CD4-positive, alpha-beta memory T cell (primary cell): ENCODE measurements at regions not wholly inside any gene's neighbourhood (a gene's known extent, or its start where the extent isn't known, plus 50 kb on each side); places are given as distances from the start of the nearest gene placed in this dataset.
"Not testable (repeated sequence)": the region's sequence is repeated elsewhere in the genome, so short reads cannot be mapped to it uniquely, and the experiment has no call there.

ENCODE experiments used
- CTCF ChIA-PET: fragments of 350-600 bp; sonication (Branson Sonifier 250); formaldehyde crosslinking; loops from one replicate; lab custom pipeline; 2021; ENCODE audit warnings: inconsistent platforms; ENCODE audit not compliant: partially characterized antibody; lab: Charles Lee
- POLR2A ChIA-PET: fragments of 350-600 bp; sonication (Branson Sonifier 250); formaldehyde crosslinking; loops from one replicate; lab custom pipeline; 2021; ENCODE audit not compliant: partially characterized antibody; lab: Charles Lee
- DNase-seq, 5 donors: peaks; one replicate each; pipeline versions ENCODE4 v3.0.0 to v3.0.0-alpha.2; 2020 to 2022; ENCODE audit warnings: mixed read lengths in 1 of 5
- H3K27ac ChIP-seq: one replicate; pipeline ENCODE4 v1.7.0; 2013; ENCODE audit warnings: low read depth, low read length
- H3K27me3 ChIP-seq: 2 replicates; pipeline ENCODE4 v1.7.0; 2013; ENCODE audit warnings: mild to moderate bottlenecking, low read length, moderate library complexity; ENCODE audit not compliant: insufficient read depth
- H3K36me3 ChIP-seq: 2 replicates; pipeline ENCODE4 v1.7.0; 2013; ENCODE audit warnings: mild to moderate bottlenecking, low read length, moderate library complexity; ENCODE audit not compliant: insufficient read depth
- H3K4me1 ChIP-seq: 2 replicates; pipeline ENCODE4 v1.7.0; 2013; ENCODE audit warnings: mild to moderate bottlenecking, low read length, moderate library complexity; ENCODE audit not compliant: insufficient read depth
- H3K4me3 ChIP-seq, 2 donors: one replicate each; pipeline ENCODE4 v1.7.0; 2013; ENCODE audit warnings: low read length in 2 of 2, mild to moderate bottlenecking in 1 of 2
- H3K9me3 ChIP-seq, 2 donors: one replicate each; pipeline ENCODE4 v1.7.0; 2013; ENCODE audit warnings: low read length in 2 of 2, control low read depth in 1 of 2; ENCODE audit not compliant: control insufficient read depth in 1 of 2
- H3K27ac Mint-ChIP-seq, 7 donors: one replicate each; pipeline ENCODE4 v1.8.0; 2020 to 2021; ENCODE audit warnings: mixed read lengths in 7 of 7, mild to moderate bottlenecking in 6 of 7, inconsistent platforms in 3 of 7, moderate library complexity in 3 of 7
- H3K27me3 Mint-ChIP-seq, 2 donors: one replicate each; pipeline ENCODE4 v1.8.0; 2020 to 2021; ENCODE audit warnings: mixed read lengths in 2 of 2
- H3K36me3 Mint-ChIP-seq, 2 donors: one replicate each; pipeline ENCODE4 v1.8.0; 2020 to 2021; ENCODE audit warnings: mixed read lengths in 2 of 2, inconsistent platforms in 1 of 2, mild to moderate bottlenecking in 1 of 2
- H3K4me1 Mint-ChIP-seq, 4 donors: one replicate each; pipeline ENCODE4 v1.8.0; 2020 to 2021; ENCODE audit warnings: mixed read lengths in 4 of 4, mild to moderate bottlenecking in 1 of 4
- H3K4me3 Mint-ChIP-seq, 8 donors: one replicate each; pipeline ENCODE4 v1.8.0; 2020 to 2021; ENCODE audit warnings: mixed read lengths in 8 of 8, mild to moderate bottlenecking in 7 of 8, moderate library complexity in 6 of 8, inconsistent platforms in 3 of 8
- H3K9me3 Mint-ChIP-seq, 8 donors: one replicate each; pipeline ENCODE4 v1.8.0; 2020 to 2021; ENCODE audit warnings: mixed read lengths in 8 of 8, mild to moderate bottlenecking in 5 of 8, inconsistent platforms in 3 of 8, moderate library complexity in 1 of 8
- intact Hi-C: fragments of 100-400 bp; cut with micrococcal nuclease; formaldehyde crosslinking; loops from one replicate; pipeline ENCODE4 v1.15.1; 2023

DNA sequence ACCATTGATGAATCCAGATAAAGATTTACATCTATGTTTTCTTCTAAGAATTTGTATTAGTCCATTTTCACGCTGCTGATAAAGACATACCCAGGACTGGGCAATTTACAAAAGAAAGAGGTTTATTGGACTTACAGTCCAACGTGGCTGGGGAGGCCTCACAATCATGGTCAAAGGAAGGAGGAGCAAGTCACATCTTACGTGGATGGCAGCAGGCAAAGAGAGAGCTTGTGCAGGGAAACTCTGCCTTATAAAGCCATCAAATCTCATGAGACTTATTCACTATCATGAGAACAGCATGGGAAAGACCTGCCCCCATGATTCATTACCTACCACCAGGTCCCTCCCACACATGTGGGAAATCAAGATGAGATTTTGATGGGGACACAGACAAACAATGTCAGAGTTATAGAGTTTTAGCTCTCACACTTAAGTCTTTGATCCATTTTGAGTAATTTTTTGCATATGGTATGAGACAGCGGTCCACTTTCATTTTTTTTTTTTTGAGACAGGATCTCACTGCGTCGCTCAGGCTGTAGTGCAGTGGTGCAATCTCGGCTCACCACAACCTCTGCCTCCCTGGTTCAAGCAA lies 53.5 kb upstream of the JADE2 start:
- H3K36me3 ChIP-seq, H3K4me1 Mint-ChIP-seq, H3K4me3 ChIP-seq, H3K9me3 Mint-ChIP-seq, H3K27ac ChIP-seq, H3K4me3 Mint-ChIP-seq, intact Hi-C loops, H3K4me1 ChIP-seq, H3K36me3 Mint-ChIP-seq, POLR2A ChIA-PET, DNase-seq, CTCF ChIA-PET, H3K27me3 ChIP-seq, H3K9me3 ChIP-seq, H3K27me3 Mint-ChIP-seq: not testable (repeated sequence)
- peak overlapping the region in 1 of 7 donors; percentile 7 for H3K27ac Mint-ChIP-seq

DNA sequence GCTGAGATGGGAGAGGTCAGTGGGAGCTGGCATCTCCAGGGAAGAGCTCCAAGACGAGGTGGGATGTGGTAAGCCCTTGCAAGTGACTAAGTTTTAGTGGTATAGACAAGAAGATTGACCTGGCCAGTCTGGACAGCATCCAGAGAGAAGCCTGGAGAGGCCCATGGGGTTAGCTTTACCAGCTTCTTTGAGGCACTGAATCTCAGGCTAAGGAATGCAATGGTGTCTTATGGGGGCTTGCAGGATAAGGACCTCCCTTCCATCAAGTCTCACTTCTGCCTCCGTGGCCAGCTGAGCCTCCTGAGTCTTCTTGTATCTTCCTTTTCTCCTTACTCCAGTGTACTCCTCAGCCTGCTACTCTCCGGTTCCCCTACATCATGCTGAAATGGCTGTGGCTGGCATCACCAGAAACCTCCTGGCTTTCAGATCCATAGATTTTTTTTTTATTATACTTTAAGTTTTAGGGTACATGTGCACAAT lies 56.5 kb upstream of the JADE2 start:
- CTCF ChIA-PET = no interaction called here

DNA sequence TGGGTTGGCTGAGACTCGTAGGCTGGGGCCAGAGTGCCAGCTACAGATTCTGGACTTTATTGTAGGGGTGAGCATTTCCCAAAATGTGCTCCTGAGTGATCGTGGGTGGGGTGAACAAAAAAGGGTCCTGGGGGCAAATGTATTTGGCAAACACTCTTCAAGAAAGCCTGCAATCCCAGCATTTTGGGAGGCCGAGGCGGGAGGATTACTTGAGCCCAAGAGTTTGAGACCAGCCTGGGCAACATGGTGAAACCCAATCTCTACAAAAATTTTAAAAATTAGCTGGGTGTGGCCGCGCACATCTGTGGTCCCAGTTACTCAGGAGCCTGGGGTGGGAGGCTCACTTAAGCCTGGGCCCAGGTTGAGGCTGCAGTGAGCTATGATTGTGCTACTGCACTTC lies 55.5 kb upstream of the CDKN2AIPNL start:
- Mint-ChIP-seq H3K4me3 (peak overlapping the region in 2 of 8 donors; percentile 25 to 33), H3K27ac (peak overlapping the region; percentile 33 to 88 (median 78)), H3K4me1 (peaks cover 2 to 26% (median 12%) of the 10 kb centered on the region in 4 donors), H3K27me3 (no peaks in the 10 kb centered on the region), H3K36me3 (no peaks in the 10 kb centered on the region), H3K9me3 (peaks cover 0 to 4% (median 1%) of the 10 kb centered on the region in 8 donors)
- ChIA-PET CTCF (interaction anchor here (1.0 to 1.8 kb wide), 4 partner anchors 31 to 60 kb away, joined by 3 to 6 read pairs (median 4); partner anchors contain the start of genes CDKN2AIPNL and JADE2), POLR2A (interaction anchor here (1.6 to 5.1 kb wide), 5 partner anchors 36 to 497 kb away, joined by 4 to 88 read pairs (median 10); partner anchors contain the start of genes CDKN2AIPNL and JADE2)
- no peak overlapping the region for H3K27ac ChIP-seq
- H3K4me3 ChIP-seq = no peak overlapping the region
- H3K4me1 ChIP-seq = peaks cover 21% of the 10 kb centered on the region
- DNase-seq = no peak
- no peaks in the 10 kb centered on the region for H3K9me3 ChIP-seq
- intact Hi-C loops = no loop called here
- no peaks in the 10 kb centered on the region for H3K27me3 ChIP-seq
- no peaks in the 10 kb centered on the region for H3K36me3 ChIP-seq

More for the DNA sequence above, 56.5 kb upstream of the JADE2 start:
- Histone ChIP-seq H3K27ac (no peak overlapping the region), H3K4me1 (peaks cover 21% of the 10 kb centered on the region), H3K27me3 (no peaks in the 10 kb centered on the region), H3K36me3 (no peaks in the 10 kb centered on the region), H3K9me3 (no peaks in the 10 kb centered on the region), H3K4me3 (no peak overlapping the region)
- peaks cover 2 to 26% (median 12%) of the 10 kb centered on the region in 4 donors for H3K4me1 Mint-ChIP-seq
- H3K27me3 Mint-ChIP-seq = no peaks in the 10 kb centered on the region
- peak overlapping the region in 1 of 7 donors; percentile 17 for H3K27ac Mint-ChIP-seq
- intact Hi-C loops = no loop called here
- peaks cover 2 to 7% (median 3%) of the 10 kb centered on the region in 8 donors for H3K9me3 Mint-ChIP-seq
- no peak for DNase-seq
- no peak overlapping the region for H3K4me3 Mint-ChIP-seq
- POLR2A ChIA-PET = interaction anchor here (5.1 kb wide), 1 partner anchor 57 kb away, joined by 88 read pairs; the partner anchor contains the start of gene JADE2
- H3K36me3 Mint-ChIP-seq = peaks cover 0 to 3% of the 10 kb centered on the region in 2 donors

DNA sequence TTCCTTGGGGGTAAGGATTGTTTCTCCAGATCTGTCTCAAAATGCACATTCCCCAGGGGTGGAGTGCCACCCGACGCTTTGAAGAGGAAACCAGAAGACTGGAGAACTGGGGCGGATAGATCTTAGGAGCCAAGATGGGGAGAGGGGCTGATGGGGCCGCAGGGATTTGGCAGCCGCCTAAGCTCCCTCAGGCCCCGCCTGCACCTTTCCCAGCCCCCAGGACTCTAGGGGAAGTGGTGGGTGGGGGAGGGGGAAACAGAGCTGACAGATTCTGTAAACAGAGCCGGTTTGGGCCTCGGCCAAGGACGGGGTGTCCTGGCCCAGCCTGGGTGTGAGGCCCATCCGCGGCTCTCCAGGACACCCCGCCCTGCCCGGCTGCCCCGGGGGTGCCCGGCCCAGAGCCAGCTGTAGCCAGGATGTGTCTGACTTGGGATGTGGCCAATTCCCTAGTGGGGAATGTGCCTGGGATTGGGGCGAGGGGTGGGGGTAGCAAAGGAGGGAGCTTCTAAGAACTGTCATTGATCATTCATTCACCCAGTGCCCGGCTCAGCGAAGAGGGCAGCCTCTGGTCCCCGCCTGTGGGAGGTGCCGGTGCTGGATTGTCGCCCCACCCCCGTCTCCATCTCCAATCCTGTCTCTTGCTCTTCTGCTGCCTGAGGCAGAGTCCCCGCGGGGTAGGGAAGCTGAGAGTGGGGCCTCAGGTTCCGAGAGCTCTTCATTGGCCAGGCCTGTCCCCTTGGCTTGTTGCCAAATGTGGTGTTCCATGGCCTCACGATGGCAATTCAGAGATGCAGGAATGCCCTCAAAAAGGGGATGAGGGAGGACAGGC lies 54.8 kb upstream of the CDKN2AIPNL start:
- Mint-ChIP-seq H3K9me3 (peaks cover 0 to 2% (median 0%) of the 10 kb centered on the region in 8 donors), H3K36me3 (no peaks in the 10 kb centered on the region), H3K27ac (peak overlapping the region; percentile 62 to 90 (median 86)), H3K4me3 (peak overlapping the region; percentile 82 to 90 (median 88)), H3K27me3 (no peaks in the 10 kb centered on the region), H3K4me1 (peaks cover 2 to 26% (median 12%) of the 10 kb centered on the region in 4 donors)
- peaks cover 21% of the 10 kb centered on the region for H3K4me1 ChIP-seq
- ChIA-PET CTCF (interaction anchor here (0.9 to 1.8 kb wide), 5 partner anchors 30 to 121 kb away, joined by 3 to 7 read pairs (median 4); partner anchors contain the start of gene CDKN2AIPNL), POLR2A (interaction anchor here (0.6 to 5.1 kb wide), 11 partner anchors 10 to 496 kb away, joined by 3 to 88 read pairs (median 4); partner anchors contain the start of genes CDKN2AIPNL, JADE2, PPP2CA and UBE2B)
- no peaks in the 10 kb centered on the region for H3K36me3 ChIP-seq
- intact Hi-C loops = loop anchor here (1.0 kb wide), 1 partner anchor 59 kb away; the partner anchor contains the start of gene JADE2
- H3K4me3 ChIP-seq = peak overlapping the region; percentile 61
- peak overlapping the region; percentile 42 for H3K27ac ChIP-seq
- no peaks in the 10 kb centered on the region for H3K9me3 ChIP-seq
- DNase-seq = peak; percentile 33 to 53 (median 37)
- H3K27me3 ChIP-seq = no peaks in the 10 kb centered on the region

DNA sequence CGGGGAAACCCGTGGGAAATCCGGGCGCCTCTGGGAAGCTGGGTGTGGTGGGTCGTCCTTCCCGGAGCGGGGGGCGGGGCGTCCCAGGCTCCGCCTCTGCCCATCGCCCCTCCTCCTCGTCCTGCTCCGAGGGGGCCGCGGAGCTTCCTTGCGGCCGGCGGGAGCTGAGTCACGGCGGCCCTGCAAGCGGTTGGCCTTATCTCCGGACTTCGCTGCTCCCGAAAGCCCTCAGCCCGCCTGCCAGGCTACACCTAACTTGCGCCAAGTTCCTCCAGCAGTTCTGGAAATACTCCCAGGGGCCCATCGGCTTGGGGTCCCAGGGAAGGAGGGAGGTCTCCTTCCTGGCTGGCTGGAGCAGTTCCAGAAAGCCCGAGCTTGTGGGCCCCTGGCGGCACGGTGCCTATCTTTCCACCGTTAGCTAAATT lies 54.1 kb upstream of the CDKN2AIPNL start:
- Histone ChIP-seq H3K9me3 (no peaks in the 10 kb centered on the region), H3K36me3 (no peaks in the 10 kb centered on the region), H3K4me3 (peak overlapping the region; percentile 61), H3K27me3 (no peaks in the 10 kb centered on the region), H3K4me1 (peaks cover 21% of the 10 kb centered on the region), H3K27ac (peak overlapping the region; percentile 42)
- peaks cover 0 to 2% (median 0%) of the 10 kb centered on the region in 8 donors for H3K9me3 Mint-ChIP-seq
- peaks cover 2 to 26% (median 12%) of the 10 kb centered on the region in 4 donors for H3K4me1 Mint-ChIP-seq
- H3K27ac Mint-ChIP-seq = peak overlapping the region; percentile 47 to 90 (median 85)
- peak; percentile 20 to 49 (median 30) for DNase-seq
- ChIA-PET CTCF (interaction anchor here (0.9 to 1.8 kb wide), 6 partner anchors 12 to 121 kb away, joined by 3 to 7 read pairs (median 4); partner anchors contain the start of gene CDKN2AIPNL), POLR2A (interaction anchor here (0.7 to 5.1 kb wide), 10 partner anchors 10 to 495 kb away, joined by 3 to 88 read pairs (median 4); partner anchors contain the start of genes CDKN2AIPNL, JADE2, PPP2CA and UBE2B)
- H3K36me3 Mint-ChIP-seq = no peaks in the 10 kb centered on the region
- intact Hi-C loops = loop anchor here (1.0 kb wide), 1 partner anchor 59 kb away; the partner anchor contains the start of gene JADE2
- no peaks in the 10 kb centered on the region for H3K27me3 Mint-ChIP-seq
- H3K4me3 Mint-ChIP-seq = peak overlapping the region; percentile 82 to 90 (median 88)

DNA sequence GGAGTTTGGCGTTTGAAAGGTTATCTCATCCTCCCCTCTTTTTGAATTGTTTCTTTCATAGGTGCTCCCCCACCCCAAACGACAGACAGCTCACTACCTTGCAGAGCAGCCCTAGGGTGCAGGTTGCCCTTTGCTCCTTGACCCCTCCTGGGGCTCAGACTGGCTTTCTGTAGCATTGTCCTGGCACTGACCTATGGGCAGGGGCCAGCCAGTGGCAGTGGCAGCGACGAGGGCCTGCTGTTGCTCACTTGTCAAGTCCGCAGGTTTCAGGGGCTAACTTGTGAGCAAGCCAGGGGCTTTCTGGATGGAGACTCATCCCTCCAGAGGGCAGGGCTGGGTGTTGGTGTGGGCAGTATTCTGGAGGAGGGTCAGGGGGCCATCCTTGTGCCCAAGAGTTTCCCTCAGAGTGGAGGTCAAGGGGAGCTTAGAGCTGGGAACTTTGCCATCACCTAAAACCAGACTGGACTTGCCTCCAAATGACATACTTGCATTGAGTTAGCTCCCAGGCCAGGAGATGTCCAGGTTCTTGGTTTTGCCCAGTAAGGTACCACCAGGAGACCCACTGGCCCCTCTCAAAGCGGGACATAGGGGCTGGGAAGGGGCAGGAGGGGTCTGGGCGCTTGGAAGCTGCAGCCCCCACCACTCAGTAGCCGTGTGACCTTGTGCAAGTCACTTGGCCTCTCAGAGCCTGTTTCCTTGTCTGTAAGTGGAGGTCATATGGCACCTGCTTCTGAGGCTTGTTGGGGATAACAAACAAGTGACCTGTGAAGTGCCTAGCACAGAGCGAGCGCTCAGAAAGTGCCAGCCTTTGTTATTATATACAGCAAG lies 53.5 kb upstream of the CDKN2AIPNL start:
- peak overlapping the region; percentile 61 for H3K4me3 ChIP-seq
- no peaks in the 10 kb centered on the region for H3K9me3 ChIP-seq
- peaks cover 21% of the 10 kb centered on the region for H3K4me1 ChIP-seq
- no peaks in the 10 kb centered on the region for H3K36me3 ChIP-seq
- H3K27ac ChIP-seq = peak overlapping the region; percentile 42
- peak overlapping the region; percentile 39 to 89 (median 86) for H3K4me3 Mint-ChIP-seq
- H3K27ac Mint-ChIP-seq = peak overlapping the region in 5 of 7 donors; percentile 17 to 76 (median 22)
- peaks cover 0 to 2% (median 0%) of the 10 kb centered on the region in 8 donors for H3K9me3 Mint-ChIP-seq
- CTCF ChIA-PET = interaction anchor here (0.9 to 1.3 kb wide), 5 partner anchors 12 to 122 kb away, joined by 3 to 7 read pairs (median 3); no protein-coding TSS in a partner anchor
- H3K27me3 Mint-ChIP-seq = no peaks in the 10 kb centered on the region
- H3K27me3 ChIP-seq = no peaks in the 10 kb centered on the region
- DNase-seq = peak in 1 of 5 donors; percentile 5
- H3K4me1 Mint-ChIP-seq = peaks cover 2 to 26% (median 12%) of the 10 kb centered on the region in 4 donors
- intact Hi-C loops = no loop called here
- H3K36me3 Mint-ChIP-seq = no peaks in the 10 kb centered on the region
- POLR2A ChIA-PET = interaction anchor here (0.7 to 5.1 kb wide), 9 partner anchors 9 to 495 kb away, joined by 3 to 88 read pairs (median 4); partner anchors contain the start of genes CDKN2AIPNL, JADE2, PPP2CA and UBE2B
